H1 (cell line): ENCODE measurements at regions not wholly inside any gene's neighbourhood (a gene's known extent, or its start where the extent isn't known, plus 50 kb on each side); places are given as distances from the start of the nearest gene placed in this dataset.

Experiments
- CEBPB ChIP-seq: IDR thresholded peaks from 2 replicates; pipeline ENCODE4 v1.6.1; 2012; ENCODE audit warnings: low read depth, low read length
- EP300 ChIP-seq, 2 experiments: IDR thresholded peaks; 1 replicate in 1 of 2; 2 replicates in 1 of 2; pipeline ENCODE4 v1.6.1; 2011 to 2012; ENCODE audit warnings: low read depth in 2 of 2, low read length in 2 of 2, mild to moderate bottlenecking in 2 of 2, borderline replicate concordance in 1 of 2, inconsistent platforms in 1 of 2, moderate library complexity in 1 of 2
- HDAC2 ChIP-seq, 2 experiments: fragments of 300-600 bp in 1 of 2; sonication (generic) in 1 of 2; IDR thresholded peaks; 2 replicates each; pipeline ENCODE4 v1.6.1; 2011 to 2012; ENCODE audit warnings: low read depth in 2 of 2, low read length in 2 of 2, mild to moderate bottlenecking in 2 of 2, moderate library complexity in 2 of 2, borderline replicate concordance in 1 of 2, inconsistent platforms in 1 of 2
- NANOG ChIP-seq: IDR thresholded peaks from 2 replicates; pipeline ENCODE4 v1.6.1; 2011; ENCODE audit warnings: low read length, low read depth, mild to moderate bottlenecking, inconsistent platforms; ENCODE audit not compliant: insufficient read depth, poor library complexity, severe bottlenecking
- POLR2AphosphoS5 ChIP-seq: IDR thresholded peaks from 2 replicates; pipeline ENCODE4 v1.6.1; 2011; ENCODE audit warnings: low read depth, low read length
- TF ChIP-seq, protein P1 (sequence below), 3 experiments: IDR thresholded peaks; 1 replicate in 2 of 3; 2 replicates in 1 of 3; pipeline versions ENCODE4 v1.5.1 to v1.6.1; 2011; ENCODE audit warnings: low read length in 3 of 3, mild to moderate bottlenecking in 3 of 3, inconsistent platforms in 2 of 3, low read depth in 1 of 3, moderate library complexity in 1 of 3; ENCODE audit not compliant: insufficient read depth in 1 of 3; ENCODE audit errors: control extremely low read depth in 1 of 3
- TF ChIP-seq, protein P2 (sequence below): IDR thresholded peaks from 2 replicates; pipeline ENCODE4 v1.6.1; 2012; ENCODE audit warnings: inconsistent platforms
- TF ChIP-seq, protein P3 (sequence below): fragments of 300-600 bp; sonication (generic); IDR thresholded peaks from 2 replicates; pipeline ENCODE4 v1.7.1; 2012; ENCODE audit warnings: low read length, moderate library complexity, mild to moderate bottlenecking, inconsistent platforms; ENCODE audit not compliant: insufficient replicate concordance

DNA sequence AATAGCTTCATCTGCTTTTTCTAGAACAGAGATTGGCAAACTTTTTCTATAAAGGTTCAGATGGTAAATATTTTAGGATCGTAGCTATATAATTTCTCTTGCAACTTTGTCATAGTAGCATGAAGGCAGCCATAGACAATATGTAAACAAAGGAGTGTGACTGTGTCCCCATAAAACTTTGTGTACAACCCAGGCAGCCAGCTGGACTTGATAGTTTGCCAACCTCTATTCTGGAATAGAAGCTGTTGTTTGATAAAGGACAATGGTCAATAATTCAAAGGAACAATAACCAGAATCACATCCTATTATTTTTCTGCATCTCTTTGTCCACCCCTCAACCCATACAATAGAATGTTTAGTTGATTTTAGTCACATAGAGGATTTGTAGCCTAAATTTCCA is 286.7 kb downstream of the LMX1A start (continued):
- TF ChIP-seq, protein P1, sequence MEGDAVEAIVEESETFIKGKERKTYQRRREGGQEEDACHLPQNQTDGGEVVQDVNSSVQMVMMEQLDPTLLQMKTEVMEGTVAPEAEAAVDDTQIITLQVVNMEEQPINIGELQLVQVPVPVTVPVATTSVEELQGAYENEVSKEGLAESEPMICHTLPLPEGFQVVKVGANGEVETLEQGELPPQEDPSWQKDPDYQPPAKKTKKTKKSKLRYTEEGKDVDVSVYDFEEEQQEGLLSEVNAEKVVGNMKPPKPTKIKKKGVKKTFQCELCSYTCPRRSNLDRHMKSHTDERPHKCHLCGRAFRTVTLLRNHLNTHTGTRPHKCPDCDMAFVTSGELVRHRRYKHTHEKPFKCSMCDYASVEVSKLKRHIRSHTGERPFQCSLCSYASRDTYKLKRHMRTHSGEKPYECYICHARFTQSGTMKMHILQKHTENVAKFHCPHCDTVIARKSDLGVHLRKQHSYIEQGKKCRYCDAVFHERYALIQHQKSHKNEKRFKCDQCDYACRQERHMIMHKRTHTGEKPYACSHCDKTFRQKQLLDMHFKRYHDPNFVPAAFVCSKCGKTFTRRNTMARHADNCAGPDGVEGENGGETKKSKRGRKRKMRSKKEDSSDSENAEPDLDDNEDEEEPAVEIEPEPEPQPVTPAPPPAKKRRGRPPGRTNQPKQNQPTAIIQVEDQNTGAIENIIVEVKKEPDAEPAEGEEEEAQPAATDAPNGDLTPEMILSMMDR (IDR thresholded peaks at IDR 0.05; ENCODE audit: control extremely low read depth in 1 of 3, insufficient read depth in 1 of 3, low read depth in 1 of 3, low read length in 3 of 3) = no peak
- TF ChIP-seq HDAC2 (IDR thresholded peaks at IDR 0.05; ENCODE audit: borderline replicate concordance in 1 of 2, low read depth in 2 of 2, low read length in 2 of 2) = no peak
- TF ChIP-seq, protein P2, sequence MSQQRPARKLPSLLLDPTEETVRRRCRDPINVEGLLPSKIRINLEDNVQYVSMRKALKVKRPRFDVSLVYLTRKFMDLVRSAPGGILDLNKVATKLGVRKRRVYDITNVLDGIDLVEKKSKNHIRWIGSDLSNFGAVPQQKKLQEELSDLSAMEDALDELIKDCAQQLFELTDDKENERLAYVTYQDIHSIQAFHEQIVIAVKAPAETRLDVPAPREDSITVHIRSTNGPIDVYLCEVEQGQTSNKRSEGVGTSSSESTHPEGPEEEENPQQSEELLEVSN = no peak
- TF ChIP-seq, protein P3, sequence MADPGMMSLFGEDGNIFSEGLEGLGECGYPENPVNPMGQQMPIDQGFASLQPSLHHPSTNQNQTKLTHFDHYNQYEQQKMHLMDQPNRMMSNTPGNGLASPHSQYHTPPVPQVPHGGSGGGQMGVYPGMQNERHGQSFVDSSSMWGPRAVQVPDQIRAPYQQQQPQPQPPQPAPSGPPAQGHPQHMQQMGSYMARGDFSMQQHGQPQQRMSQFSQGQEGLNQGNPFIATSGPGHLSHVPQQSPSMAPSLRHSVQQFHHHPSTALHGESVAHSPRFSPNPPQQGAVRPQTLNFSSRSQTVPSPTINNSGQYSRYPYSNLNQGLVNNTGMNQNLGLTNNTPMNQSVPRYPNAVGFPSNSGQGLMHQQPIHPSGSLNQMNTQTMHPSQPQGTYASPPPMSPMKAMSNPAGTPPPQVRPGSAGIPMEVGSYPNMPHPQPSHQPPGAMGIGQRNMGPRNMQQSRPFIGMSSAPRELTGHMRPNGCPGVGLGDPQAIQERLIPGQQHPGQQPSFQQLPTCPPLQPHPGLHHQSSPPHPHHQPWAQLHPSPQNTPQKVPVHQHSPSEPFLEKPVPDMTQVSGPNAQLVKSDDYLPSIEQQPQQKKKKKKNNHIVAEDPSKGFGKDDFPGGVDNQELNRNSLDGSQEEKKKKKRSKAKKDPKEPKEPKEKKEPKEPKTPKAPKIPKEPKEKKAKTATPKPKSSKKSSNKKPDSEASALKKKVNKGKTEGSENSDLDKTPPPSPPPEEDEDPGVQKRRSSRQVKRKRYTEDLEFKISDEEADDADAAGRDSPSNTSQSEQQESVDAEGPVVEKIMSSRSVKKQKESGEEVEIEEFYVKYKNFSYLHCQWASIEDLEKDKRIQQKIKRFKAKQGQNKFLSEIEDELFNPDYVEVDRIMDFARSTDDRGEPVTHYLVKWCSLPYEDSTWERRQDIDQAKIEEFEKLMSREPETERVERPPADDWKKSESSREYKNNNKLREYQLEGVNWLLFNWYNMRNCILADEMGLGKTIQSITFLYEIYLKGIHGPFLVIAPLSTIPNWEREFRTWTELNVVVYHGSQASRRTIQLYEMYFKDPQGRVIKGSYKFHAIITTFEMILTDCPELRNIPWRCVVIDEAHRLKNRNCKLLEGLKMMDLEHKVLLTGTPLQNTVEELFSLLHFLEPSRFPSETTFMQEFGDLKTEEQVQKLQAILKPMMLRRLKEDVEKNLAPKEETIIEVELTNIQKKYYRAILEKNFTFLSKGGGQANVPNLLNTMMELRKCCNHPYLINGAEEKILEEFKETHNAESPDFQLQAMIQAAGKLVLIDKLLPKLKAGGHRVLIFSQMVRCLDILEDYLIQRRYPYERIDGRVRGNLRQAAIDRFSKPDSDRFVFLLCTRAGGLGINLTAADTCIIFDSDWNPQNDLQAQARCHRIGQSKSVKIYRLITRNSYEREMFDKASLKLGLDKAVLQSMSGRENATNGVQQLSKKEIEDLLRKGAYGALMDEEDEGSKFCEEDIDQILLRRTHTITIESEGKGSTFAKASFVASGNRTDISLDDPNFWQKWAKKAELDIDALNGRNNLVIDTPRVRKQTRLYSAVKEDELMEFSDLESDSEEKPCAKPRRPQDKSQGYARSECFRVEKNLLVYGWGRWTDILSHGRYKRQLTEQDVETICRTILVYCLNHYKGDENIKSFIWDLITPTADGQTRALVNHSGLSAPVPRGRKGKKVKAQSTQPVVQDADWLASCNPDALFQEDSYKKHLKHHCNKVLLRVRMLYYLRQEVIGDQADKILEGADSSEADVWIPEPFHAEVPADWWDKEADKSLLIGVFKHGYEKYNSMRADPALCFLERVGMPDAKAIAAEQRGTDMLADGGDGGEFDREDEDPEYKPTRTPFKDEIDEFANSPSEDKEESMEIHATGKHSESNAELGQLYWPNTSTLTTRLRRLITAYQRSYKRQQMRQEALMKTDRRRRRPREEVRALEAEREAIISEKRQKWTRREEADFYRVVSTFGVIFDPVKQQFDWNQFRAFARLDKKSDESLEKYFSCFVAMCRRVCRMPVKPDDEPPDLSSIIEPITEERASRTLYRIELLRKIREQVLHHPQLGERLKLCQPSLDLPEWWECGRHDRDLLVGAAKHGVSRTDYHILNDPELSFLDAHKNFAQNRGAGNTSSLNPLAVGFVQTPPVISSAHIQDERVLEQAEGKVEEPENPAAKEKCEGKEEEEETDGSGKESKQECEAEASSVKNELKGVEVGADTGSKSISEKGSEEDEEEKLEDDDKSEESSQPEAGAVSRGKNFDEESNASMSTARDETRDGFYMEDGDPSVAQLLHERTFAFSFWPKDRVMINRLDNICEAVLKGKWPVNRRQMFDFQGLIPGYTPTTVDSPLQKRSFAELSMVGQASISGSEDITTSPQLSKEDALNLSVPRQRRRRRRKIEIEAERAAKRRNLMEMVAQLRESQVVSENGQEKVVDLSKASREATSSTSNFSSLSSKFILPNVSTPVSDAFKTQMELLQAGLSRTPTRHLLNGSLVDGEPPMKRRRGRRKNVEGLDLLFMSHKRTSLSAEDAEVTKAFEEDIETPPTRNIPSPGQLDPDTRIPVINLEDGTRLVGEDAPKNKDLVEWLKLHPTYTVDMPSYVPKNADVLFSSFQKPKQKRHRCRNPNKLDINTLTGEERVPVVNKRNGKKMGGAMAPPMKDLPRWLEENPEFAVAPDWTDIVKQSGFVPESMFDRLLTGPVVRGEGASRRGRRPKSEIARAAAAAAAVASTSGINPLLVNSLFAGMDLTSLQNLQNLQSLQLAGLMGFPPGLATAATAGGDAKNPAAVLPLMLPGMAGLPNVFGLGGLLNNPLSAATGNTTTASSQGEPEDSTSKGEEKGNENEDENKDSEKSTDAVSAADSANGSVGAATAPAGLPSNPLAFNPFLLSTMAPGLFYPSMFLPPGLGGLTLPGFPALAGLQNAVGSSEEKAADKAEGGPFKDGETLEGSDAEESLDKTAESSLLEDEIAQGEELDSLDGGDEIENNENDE = no peak
- no peak for TF ChIP-seq POLR2AphosphoS5
- TF ChIP-seq EP300 (IDR thresholded peaks at IDR 0.05; ENCODE audit: borderline replicate concordance in 1 of 2, low read depth in 2 of 2, low read length in 2 of 2) = no peak
- no peak for TF ChIP-seq NANOG
- no peak for TF ChIP-seq CEBPB
